Astrocyte (in vitro differentiated cells and primary cell): ENCODE measurements at regions not wholly inside any gene's neighbourhood (a gene's known extent, or its start where the extent isn't known, plus 50 kb on each side); places are given as distances from the start of the nearest gene placed in this dataset.

Source experiments
- DNase-seq: peaks from one replicate; pipeline ENCODE4 v3.0.0-alpha.2; 2010; ENCODE audit warnings: low read depth
- FAIRE-seq: peaks from 2 replicates; lab custom pipeline; 2011; peaks lifted over from hg19 to GRCh38; lab: Jason Lieb, UNC
- H2AFZ ChIP-seq: 2 replicates; pipeline ENCODE4 v1.6.0; 2012; ENCODE audit warnings: low read depth, low read length, inconsistent platforms
- H3K27ac ChIP-seq: 2 replicates; pipeline ENCODE4 v1.5.1; 2011; ENCODE audit warnings: low read depth, low read length, inconsistent platforms
- H3K27me3 ChIP-seq: 2 replicates; pipeline ENCODE4 v1.6.0; 2011; ENCODE audit warnings: low read length, inconsistent platforms; ENCODE audit not compliant: insufficient read depth
- H3K36me3 ChIP-seq: 2 replicates; pipeline ENCODE4 v1.5.1; 2011; ENCODE audit warnings: low read length, inconsistent platforms; ENCODE audit not compliant: insufficient read depth
- H3K4me1 ChIP-seq: 2 replicates; pipeline ENCODE4 v1.5.1; 2011; ENCODE audit warnings: low read length, inconsistent platforms; ENCODE audit not compliant: insufficient read depth
- H3K4me2 ChIP-seq: 2 replicates; pipeline ENCODE4 v1.6.0; 2012; ENCODE audit warnings: low read length, inconsistent platforms
- H3K4me3 ChIP-seq: 2 replicates; pipeline ENCODE4 v1.5.1; 2011; ENCODE audit warnings: low read depth, mild to moderate bottlenecking, low read length, inconsistent platforms; ENCODE audit not compliant: insufficient read depth
- H3K79me2 ChIP-seq: 2 replicates; pipeline ENCODE4 v1.6.0; 2012; ENCODE audit warnings: mild to moderate bottlenecking, low read length, inconsistent platforms; ENCODE audit not compliant: insufficient read depth
- H3K9ac ChIP-seq: 2 replicates; pipeline ENCODE4 v1.6.0; 2012; ENCODE audit warnings: mild to moderate bottlenecking, low read length, inconsistent platforms
- H3K9me3 ChIP-seq: 2 replicates; pipeline ENCODE4 v1.5.1; 2012; ENCODE audit warnings: low read depth, mild to moderate bottlenecking, low read length, inconsistent platforms; ENCODE audit not compliant: insufficient read depth
- H4K20me1 ChIP-seq: 2 replicates; pipeline ENCODE4 v1.6.0; 2012; ENCODE audit warnings: low read length, inconsistent platforms; ENCODE audit not compliant: insufficient read depth
- H3K27ac Mint-ChIP-seq: one replicate; pipeline ENCODE4 v1.8.0; 2021; ENCODE audit warnings: mild to moderate bottlenecking, mixed read lengths; ENCODE audit not compliant: unreplicated experiment
- H3K27me3 Mint-ChIP-seq: one replicate; pipeline ENCODE4 v1.8.0; 2021; ENCODE audit warnings: low read depth, mixed read lengths; ENCODE audit not compliant: unreplicated experiment
- H3K36me3 Mint-ChIP-seq: one replicate; pipeline ENCODE4 v1.8.0; 2021; ENCODE audit warnings: low read depth, mixed read lengths; ENCODE audit not compliant: unreplicated experiment
- H3K4me1 Mint-ChIP-seq: one replicate; pipeline ENCODE4 v1.8.0; 2021; ENCODE audit warnings: low read depth, mixed read lengths; ENCODE audit not compliant: unreplicated experiment
- H3K4me3 Mint-ChIP-seq: one replicate; pipeline ENCODE4 v1.8.0; 2021; ENCODE audit warnings: mild to moderate bottlenecking, moderate library complexity, mixed read lengths; ENCODE audit not compliant: unreplicated experiment
- H3K9me3 Mint-ChIP-seq: one replicate; pipeline ENCODE4 v1.8.0; 2021; ENCODE audit warnings: mild to moderate bottlenecking, mixed read lengths; ENCODE audit not compliant: unreplicated experiment
- EZH2 ChIP-seq: IDR thresholded peaks from 2 replicates; pipeline ENCODE4 v1.6.1; 2012; ENCODE audit warnings: mild to moderate bottlenecking, low read length, inconsistent platforms; ENCODE audit not compliant: insufficient read depth
- TF ChIP-seq, protein P1 (sequence below): IDR thresholded peaks from 2 replicates; pipeline ENCODE4 v1.5.1; 2011; ENCODE audit warnings: low read depth, mild to moderate bottlenecking, inconsistent platforms, low read length, moderate library complexity; ENCODE audit not compliant: insufficient read depth

DNA sequence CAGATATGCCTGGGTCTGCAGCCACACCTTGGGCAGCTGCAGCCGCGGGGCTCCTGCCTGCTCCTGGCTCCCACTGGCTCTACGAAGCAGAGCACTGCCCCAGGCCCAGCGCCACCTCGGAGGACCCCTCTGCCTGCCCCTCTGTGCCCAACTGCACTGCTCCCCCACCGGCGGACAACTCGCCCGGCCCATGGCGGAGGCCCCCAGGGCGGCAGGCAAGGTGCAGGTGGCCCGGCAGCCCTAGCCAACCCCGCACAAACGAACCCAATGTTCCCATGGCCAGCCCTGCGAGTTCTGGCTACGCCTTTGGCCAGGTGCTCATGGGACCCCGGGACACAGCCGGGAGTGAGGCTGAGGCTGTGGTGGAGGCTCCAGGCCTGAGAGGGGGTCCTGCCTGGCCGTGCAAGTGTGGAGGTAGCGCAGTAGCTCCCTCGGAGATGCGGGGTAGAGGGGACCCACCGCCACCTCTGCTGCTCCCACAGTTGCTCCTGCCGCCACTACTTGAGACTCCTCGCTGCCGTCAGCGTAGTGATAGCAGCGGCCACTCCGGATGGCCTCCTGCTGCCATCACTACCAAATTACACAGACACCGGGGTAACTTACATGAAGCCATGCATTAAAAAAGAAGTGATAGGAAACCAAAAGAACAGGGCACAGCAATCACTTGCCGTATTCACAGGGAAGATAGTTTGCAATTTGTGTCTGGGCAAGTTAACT is 97.3 kb upstream of the SP4 start:
- Mint-ChIP-seq H3K27me3 (no peaks in the 10 kb centered on the region), H3K27ac (no peak overlapping the region), H3K4me3 (no peak overlapping the region), H3K9me3 (no peaks in the 10 kb centered on the region), H3K4me1 (no peaks in the 10 kb centered on the region), H3K36me3 (no peaks in the 10 kb centered on the region)
- Histone ChIP-seq H3K36me3 (no peaks in the 10 kb centered on the region), H3K4me1 (no peaks in the 10 kb centered on the region), H3K27me3 (no peaks in the 10 kb centered on the region), H3K4me3 (no peak overlapping the region), H3K4me2 (no peak overlapping the region), H3K27ac (no peak overlapping the region), H3K79me2 (no peaks in the 10 kb centered on the region), H2AFZ (no peak overlapping the region), H4K20me1 (no peaks in the 10 kb centered on the region), H3K9me3 (peaks cover 3% of the 10 kb centered on the region), H3K9ac (no peak overlapping the region)
- DNase-seq (no peak), FAIRE-seq (no peak)
- TF ChIP-seq, protein P1, sequence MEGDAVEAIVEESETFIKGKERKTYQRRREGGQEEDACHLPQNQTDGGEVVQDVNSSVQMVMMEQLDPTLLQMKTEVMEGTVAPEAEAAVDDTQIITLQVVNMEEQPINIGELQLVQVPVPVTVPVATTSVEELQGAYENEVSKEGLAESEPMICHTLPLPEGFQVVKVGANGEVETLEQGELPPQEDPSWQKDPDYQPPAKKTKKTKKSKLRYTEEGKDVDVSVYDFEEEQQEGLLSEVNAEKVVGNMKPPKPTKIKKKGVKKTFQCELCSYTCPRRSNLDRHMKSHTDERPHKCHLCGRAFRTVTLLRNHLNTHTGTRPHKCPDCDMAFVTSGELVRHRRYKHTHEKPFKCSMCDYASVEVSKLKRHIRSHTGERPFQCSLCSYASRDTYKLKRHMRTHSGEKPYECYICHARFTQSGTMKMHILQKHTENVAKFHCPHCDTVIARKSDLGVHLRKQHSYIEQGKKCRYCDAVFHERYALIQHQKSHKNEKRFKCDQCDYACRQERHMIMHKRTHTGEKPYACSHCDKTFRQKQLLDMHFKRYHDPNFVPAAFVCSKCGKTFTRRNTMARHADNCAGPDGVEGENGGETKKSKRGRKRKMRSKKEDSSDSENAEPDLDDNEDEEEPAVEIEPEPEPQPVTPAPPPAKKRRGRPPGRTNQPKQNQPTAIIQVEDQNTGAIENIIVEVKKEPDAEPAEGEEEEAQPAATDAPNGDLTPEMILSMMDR, result no peak
- no peak for TF ChIP-seq EZH2

DNA sequence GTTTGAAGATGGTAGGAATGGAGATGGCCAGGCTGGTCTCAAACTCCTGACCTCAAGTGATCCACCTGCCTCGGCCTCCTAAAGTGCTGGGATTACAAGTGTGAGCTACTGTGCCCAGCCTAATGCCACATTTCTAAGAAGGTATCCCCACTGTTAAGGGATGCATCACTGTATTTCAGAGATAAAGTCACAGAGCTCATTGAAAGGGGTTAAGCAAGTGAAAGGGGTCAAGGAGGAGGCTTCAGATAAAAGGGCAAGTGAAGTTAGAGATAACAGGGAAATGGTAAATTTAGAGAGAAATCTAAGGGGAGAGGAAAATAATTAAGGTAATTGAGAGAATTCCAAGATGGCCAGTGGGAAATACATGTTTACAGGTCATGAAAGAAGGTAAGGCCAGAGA is 93.0 kb upstream of the SP4 start:
- FAIRE-seq, result no peak
- Histone ChIP-seq H3K9ac (no peak overlapping the region), H3K36me3 (no peaks in the 10 kb centered on the region), H3K9me3 (peaks cover 6% of the 10 kb centered on the region), H3K79me2 (no peaks in the 10 kb centered on the region), H3K27ac (no peak overlapping the region), H3K4me1 (no peaks in the 10 kb centered on the region), H3K27me3 (no peaks in the 10 kb centered on the region), H3K4me3 (no peak overlapping the region), H2AFZ (no peak overlapping the region), H4K20me1 (no peaks in the 10 kb centered on the region), H3K4me2 (no peak overlapping the region)
- H3K4me3 Mint-ChIP-seq, result no peak overlapping the region
- no peaks in the 10 kb centered on the region for H3K4me1 Mint-ChIP-seq
- no peaks in the 10 kb centered on the region for H3K36me3 Mint-ChIP-seq
- no peak overlapping the region for H3K27ac Mint-ChIP-seq
- no peaks in the 10 kb centered on the region for H3K27me3 Mint-ChIP-seq
- TF ChIP-seq, protein P1, result no peak
- TF ChIP-seq EZH2, result no peak
- no peak for DNase-seq
- H3K9me3 Mint-ChIP-seq, result no peaks in the 10 kb centered on the region

DNA sequence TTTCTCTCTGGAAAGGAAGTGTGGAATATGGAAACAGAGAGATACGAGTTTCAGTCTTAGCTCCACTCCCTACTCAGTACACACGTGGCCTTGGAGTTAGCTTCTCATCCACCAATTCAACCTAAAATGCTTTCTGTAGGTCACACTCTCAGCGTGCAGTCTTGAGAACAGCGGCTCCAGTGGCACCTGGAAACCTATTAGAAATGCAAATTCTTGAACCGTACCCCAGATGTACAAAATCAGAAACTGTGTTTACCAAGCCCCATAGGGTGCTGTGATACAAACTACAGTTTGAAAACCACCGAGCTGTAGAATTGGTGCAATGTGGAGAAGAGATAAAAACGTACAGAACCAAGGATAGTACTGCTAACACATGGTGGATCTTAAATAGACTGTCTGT is 91.1 kb upstream of the SP4 start:
- no peaks in the 10 kb centered on the region for H3K27me3 Mint-ChIP-seq
- no peak overlapping the region for H3K4me3 ChIP-seq
- no peak overlapping the region for H2AFZ ChIP-seq
- no peaks in the 10 kb centered on the region for H3K36me3 Mint-ChIP-seq
- no peak overlapping the region for H3K4me2 ChIP-seq
- H3K9ac ChIP-seq, result no peak overlapping the region
- H3K4me3 Mint-ChIP-seq, result no peak overlapping the region
- H3K27me3 ChIP-seq, result no peaks in the 10 kb centered on the region
- TF ChIP-seq EZH2, result no peak
- TF ChIP-seq, protein P1, result no peak
- FAIRE-seq (no peak), DNase-seq (no peak)
- no peak overlapping the region for H3K27ac Mint-ChIP-seq
- no peaks in the 10 kb centered on the region for H3K36me3 ChIP-seq
- peaks cover 6% of the 10 kb centered on the region for H3K9me3 ChIP-seq
- no peaks in the 10 kb centered on the region for H3K4me1 ChIP-seq
- H4K20me1 ChIP-seq, result no peaks in the 10 kb centered on the region
- no peaks in the 10 kb centered on the region for H3K79me2 ChIP-seq
- no peak overlapping the region for H3K27ac ChIP-seq
- no peaks in the 10 kb centered on the region for H3K9me3 Mint-ChIP-seq
- H3K4me1 Mint-ChIP-seq, result no peaks in the 10 kb centered on the region
